HEK293 (cell line): ENCODE measurements at regions not wholly inside any gene's neighbourhood (a gene's known extent, or its start where the extent isn't known, plus 50 kb on each side); places are given as distances from the start of the nearest gene placed in this dataset.

Experiments used
- CTCF ChIA-PET: fragments of 350-600 bp; formaldehyde crosslinking; extraction: SDS; loops from one replicate; lab custom pipeline; 2021; ENCODE audit warnings: antibody characterized with exemption; lab: Yijun Ruan, JAX
- POLR2A ChIA-PET: fragments of 300-600 bp; formaldehyde crosslinking; extraction: SDS; loops from one replicate; lab custom pipeline; 2020; ENCODE audit warnings: antibody characterized with exemption, inconsistent platforms; lab: Yijun Ruan, JAX
- H3K27ac ChIP-seq: fragments of 200-500 bp; sonication (Bioruptor generic); 2 replicates; pipeline ENCODE4 v1.5.1; 2014; ENCODE audit warnings: low read depth, low read length, control low read depth, inconsistent platforms; ENCODE audit errors: extremely low read depth
- H3K36me3 ChIP-seq, 2 experiments: fragments of 200-500 bp in 1 of 2; sonication (Bioruptor generic) in 1 of 2; 1 replicate in 1 of 2; 2 replicates in 1 of 2; pipeline ENCODE4 v1.5.1; 2014 to 2017; ENCODE audit warnings: inconsistent platforms in 2 of 2, low read length in 2 of 2; ENCODE audit not compliant: control insufficient read depth in 2 of 2, insufficient read depth in 1 of 2
- H3K4me1 ChIP-seq: fragments of 200-500 bp; sonication (Bioruptor generic); 2 replicates; pipeline ENCODE4 v1.5.1; 2014; ENCODE audit warnings: mild to moderate bottlenecking, low read length, inconsistent platforms; ENCODE audit not compliant: control insufficient read depth, insufficient read depth
- H3K4me3 ChIP-seq: 2 replicates; pipeline ENCODE4 v1.5.1; 2011; ENCODE audit warnings: low read depth, mild to moderate bottlenecking, control low read depth, low read length, moderate library complexity
- H3K9me3 ChIP-seq: fragments of 200-500 bp; sonication (Bioruptor generic); 2 replicates; pipeline ENCODE4 v1.5.1; 2014; ENCODE audit warnings: low read depth, low read length, inconsistent platforms; ENCODE audit not compliant: control insufficient read depth, insufficient read depth
- CTCF ChIP-seq: fragments of 450-650 bp; formaldehyde crosslinking; IDR thresholded peaks from 2 replicates; pipeline ENCODE4 v1.5.1; 2016; ENCODE audit warnings: missing biosample characterization, missing genetic modification characterization
- GLI2 ChIP-seq: fragments of 450-650 bp; formaldehyde crosslinking; IDR thresholded peaks from 2 replicates; pipeline ENCODE4; 2017; ENCODE audit warnings: missing biosample characterization, missing genetic modification characterization, low read depth, borderline replicate concordance
- HOXA7 ChIP-seq: sonication (generic); formaldehyde crosslinking; IDR thresholded peaks from 2 replicates; pipeline ENCODE4 v1.8.1; 2022; ENCODE audit warnings: missing genetic modification reagents, borderline replicate concordance
- PBX3 ChIP-seq: sonication (generic); formaldehyde crosslinking; IDR thresholded peaks from 2 replicates; pipeline ENCODE4 v1.8.1; 2022; ENCODE audit warnings: mild to moderate bottlenecking, moderate library complexity, missing genetic modification reagents
- PRDM1 ChIP-seq: fragments of 450-650 bp; formaldehyde crosslinking; IDR thresholded peaks from 2 replicates; pipeline ENCODE4; 2016; ENCODE audit warnings: missing biosample characterization, missing genetic modification characterization
- PRDM4 ChIP-seq: fragments of 450-650 bp; formaldehyde crosslinking; IDR thresholded peaks from 2 replicates; pipeline ENCODE4 v1.5.1; 2017; ENCODE audit warnings: missing biosample characterization, missing genetic modification characterization
- REPIN1 ChIP-seq: fragments of 450-650 bp; formaldehyde crosslinking; IDR thresholded peaks from 2 replicates; pipeline ENCODE4 v1.5.1; 2017; ENCODE audit warnings: missing biosample characterization, missing genetic modification characterization, low read depth
- TCF7L2 ChIP-seq: IDR thresholded peaks from 2 replicates; pipeline ENCODE4 v1.6.1; 2011; ENCODE audit warnings: low read depth, mild to moderate bottlenecking, inconsistent platforms, low read length, moderate library complexity, borderline replicate concordance
- ZFP37 ChIP-seq: fragments of 450-650 bp; formaldehyde crosslinking; IDR thresholded peaks from 2 replicates; pipeline ENCODE4 v1.5.1; 2016; ENCODE audit warnings: missing biosample characterization, missing genetic modification characterization
- ZNF10 ChIP-seq: fragments of 450-650 bp; formaldehyde crosslinking; IDR thresholded peaks from 2 replicates; pipeline ENCODE4 v1.5.1; 2017; ENCODE audit warnings: missing biosample characterization, missing genetic modification characterization
- ZNF132 ChIP-seq: fragments of 450-650 bp; formaldehyde crosslinking; IDR thresholded peaks from 2 replicates; pipeline ENCODE4 v1.5.1; 2017; ENCODE audit warnings: missing biosample characterization, missing genetic modification characterization, borderline replicate concordance
- ZNF138 ChIP-seq: fragments of 450-650 bp; formaldehyde crosslinking; IDR thresholded peaks from 2 replicates; pipeline ENCODE4 v1.5.1; 2016; ENCODE audit warnings: missing biosample characterization, missing genetic modification characterization, borderline replicate concordance
- ZNF175 ChIP-seq: fragments of 450-650 bp; formaldehyde crosslinking; IDR thresholded peaks from 2 replicates; pipeline ENCODE4 v1.5.1; 2016; ENCODE audit warnings: missing biosample characterization, missing genetic modification characterization
- ZNF2 ChIP-seq: fragments of 450-650 bp; formaldehyde crosslinking; IDR thresholded peaks from 2 replicates; pipeline ENCODE4 v1.5.1; 2016; ENCODE audit warnings: missing biosample characterization, missing genetic modification characterization
- ZNF335 ChIP-seq: fragments of 450-650 bp; formaldehyde crosslinking; conservative IDR thresholded peaks from 2 replicates; pipeline ENCODE4 v1.5.1; 2016; ENCODE audit warnings: missing biosample characterization, missing genetic modification characterization
- ZNF433 ChIP-seq: fragments of 450-650 bp; formaldehyde crosslinking; IDR thresholded peaks from 2 replicates; pipeline ENCODE4 v1.5.1; 2016; ENCODE audit warnings: missing biosample characterization, missing genetic modification characterization, low read depth
- ZNF560 ChIP-seq: fragments of 450-650 bp; formaldehyde crosslinking; IDR thresholded peaks from 2 replicates; pipeline ENCODE4 v1.5.1; 2017; ENCODE audit warnings: missing biosample characterization, missing genetic modification characterization, borderline replicate concordance
- ZNF600 ChIP-seq: fragments of 450-650 bp; formaldehyde crosslinking; IDR thresholded peaks from 2 replicates; pipeline ENCODE4 v1.5.1; 2016; ENCODE audit warnings: missing biosample characterization, missing genetic modification characterization
- ZNF658 ChIP-seq: fragments of 450-650 bp; formaldehyde crosslinking; IDR thresholded peaks from 2 replicates; pipeline ENCODE4; 2016; ENCODE audit warnings: missing biosample characterization, missing genetic modification characterization
- ZNF664 ChIP-seq: fragments of 450-650 bp; formaldehyde crosslinking; IDR thresholded peaks from 2 replicates; pipeline ENCODE4 v1.5.1; 2016; ENCODE audit warnings: missing biosample characterization, missing genetic modification characterization
- ZNF692 ChIP-seq: fragments of 450-650 bp; formaldehyde crosslinking; IDR thresholded peaks from 2 replicates; pipeline ENCODE4 v1.5.1; 2016; ENCODE audit warnings: missing biosample characterization, missing genetic modification characterization
- TF ChIP-seq, protein P1 (sequence below): fragments of 450-650 bp; formaldehyde crosslinking; IDR thresholded peaks from 2 replicates; pipeline ENCODE4 v1.5.1; 2017; ENCODE audit warnings: missing biosample characterization, mild to moderate bottlenecking, missing genetic modification characterization, moderate library complexity
- TF ChIP-seq, protein P2 (sequence below): fragments of 450-650 bp; formaldehyde crosslinking; IDR thresholded peaks from 2 replicates; pipeline ENCODE4 v1.5.1; 2016; ENCODE audit warnings: missing biosample characterization, missing genetic modification characterization

DNA sequence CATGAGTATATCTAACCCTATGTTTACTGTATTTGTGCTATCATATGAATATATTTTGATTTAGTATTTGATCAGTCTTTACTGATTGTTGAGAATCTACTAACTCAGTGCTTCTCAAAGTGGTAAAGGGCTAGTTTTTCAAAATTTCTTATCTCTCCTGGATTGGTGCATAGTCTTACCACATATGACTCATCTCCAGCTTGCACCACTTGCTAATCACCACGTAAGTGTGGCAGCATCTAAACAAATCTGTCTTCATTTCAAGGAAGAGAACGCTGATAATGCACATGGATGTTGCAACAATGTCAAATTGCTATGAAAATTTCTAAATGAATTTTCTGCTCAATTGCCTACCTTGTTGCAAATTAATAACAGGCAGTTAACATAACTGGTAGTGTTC lies 299.5 kb downstream of the PAX1 start:
- Histone ChIP-seq H3K4me3 (no peak overlapping the region), H3K27ac (no peak overlapping the region)
- POLR2A ChIA-PET: no interaction called here
- TF ChIP-seq ZNF560 (tag by site-specific recombination) (no peak), ZFP37 (tag by site-specific recombination) (no peak), TCF7L2 (no peak), HOXA7 (CRISPR knock-in tag) (no peak), ZNF600 (tag by site-specific recombination) (no peak), ZNF692 (no peak), ZNF664 (no peak), CTCF (no peak), ZNF10 (no peak)
- TF ChIP-seq, all 188 proteins: peak for 0
- no peaks in the 10 kb centered on the region for H3K4me1 ChIP-seq
- H3K9me3 ChIP-seq: no peaks in the 10 kb centered on the region
- CTCF ChIA-PET: no interaction called here
- H3K36me3 ChIP-seq: no peaks in the 10 kb centered on the region

DNA sequence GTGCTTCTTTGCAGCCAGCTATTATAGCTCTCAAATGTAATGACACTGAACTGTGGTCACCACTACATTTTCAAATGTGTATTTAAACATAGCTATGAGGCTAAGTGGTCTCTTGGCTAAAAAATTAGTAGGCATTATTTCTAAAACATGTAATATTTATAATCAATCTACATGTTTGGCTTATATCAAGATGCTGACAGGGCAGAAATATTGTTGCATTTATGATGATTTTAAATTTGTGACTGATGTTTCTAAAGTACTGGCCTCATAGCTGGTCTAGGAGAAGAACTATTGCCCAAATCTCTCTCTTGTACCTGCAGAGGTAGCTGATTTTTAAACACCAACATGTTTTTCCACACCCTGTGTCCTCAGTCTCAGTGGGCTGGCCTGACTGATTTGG lies 298.2 kb downstream of the PAX1 start:
- POLR2A ChIA-PET: no interaction called here
- CTCF ChIA-PET: interaction anchor here (1.3 kb wide), 1 partner anchor 194 kb away, joined by 3 read pairs; no protein-coding TSS in a partner anchor
- no peaks in the 10 kb centered on the region for H3K4me1 ChIP-seq
- no peak overlapping the region for H3K4me3 ChIP-seq
- no peak for TF ChIP-seq ZNF433
- no peaks in the 10 kb centered on the region for H3K9me3 ChIP-seq
- H3K36me3 ChIP-seq: no peaks in the 10 kb centered on the region
- no peak overlapping the region for H3K27ac ChIP-seq

GRCh38 chr20:22001886-22002285 lies 296.4 kb downstream of the PAX1 start:
- no peaks in the 10 kb centered on the region for H3K4me1 ChIP-seq
- H3K36me3 ChIP-seq: no peaks in the 10 kb centered on the region
- ChIA-PET POLR2A (interaction anchor here (0.6 kb wide), 1 partner anchor 1434 kb away, joined by 5 read pairs; no protein-coding TSS in a partner anchor), CTCF (no interaction called here)
- no peak overlapping the region for H3K27ac ChIP-seq
- H3K4me3 ChIP-seq: no peak overlapping the region
- no peaks in the 10 kb centered on the region for H3K9me3 ChIP-seq
- TF ChIP-seq, protein P1, sequence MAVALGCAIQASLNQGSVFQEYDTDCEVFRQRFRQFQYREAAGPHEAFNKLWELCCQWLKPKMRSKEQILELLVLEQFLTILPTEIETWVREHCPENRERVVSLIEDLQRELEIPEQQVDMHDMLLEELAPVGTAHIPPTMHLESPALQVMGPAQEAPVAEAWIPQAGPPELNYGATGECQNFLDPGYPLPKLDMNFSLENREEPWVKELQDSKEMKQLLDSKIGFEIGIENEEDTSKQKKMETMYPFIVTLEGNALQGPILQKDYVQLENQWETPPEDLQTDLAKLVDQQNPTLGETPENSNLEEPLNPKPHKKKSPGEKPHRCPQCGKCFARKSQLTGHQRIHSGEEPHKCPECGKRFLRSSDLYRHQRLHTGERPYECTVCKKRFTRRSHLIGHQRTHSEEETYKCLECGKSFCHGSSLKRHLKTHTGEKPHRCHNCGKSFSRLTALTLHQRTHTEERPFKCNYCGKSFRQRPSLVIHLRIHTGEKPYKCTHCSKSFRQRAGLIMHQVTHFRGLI (tag by site-specific recombination): no peak
- TF ChIP-seq PRDM1 (tag by site-specific recombination) (no peak), ZNF658 (tag by site-specific recombination) (no peak), GLI2 (tag by site-specific recombination) (no peak), PRDM4 (no peak), REPIN1 (tag by site-specific recombination) (no peak), PBX3 (no peak), ZNF138 (tag by site-specific recombination) (no peak), ZNF2 (tag by site-specific recombination) (no peak), ZNF335 (no peak), ZNF175 (no peak), ZNF132 (tag by site-specific recombination) (no peak)
- TF ChIP-seq, protein P2, sequence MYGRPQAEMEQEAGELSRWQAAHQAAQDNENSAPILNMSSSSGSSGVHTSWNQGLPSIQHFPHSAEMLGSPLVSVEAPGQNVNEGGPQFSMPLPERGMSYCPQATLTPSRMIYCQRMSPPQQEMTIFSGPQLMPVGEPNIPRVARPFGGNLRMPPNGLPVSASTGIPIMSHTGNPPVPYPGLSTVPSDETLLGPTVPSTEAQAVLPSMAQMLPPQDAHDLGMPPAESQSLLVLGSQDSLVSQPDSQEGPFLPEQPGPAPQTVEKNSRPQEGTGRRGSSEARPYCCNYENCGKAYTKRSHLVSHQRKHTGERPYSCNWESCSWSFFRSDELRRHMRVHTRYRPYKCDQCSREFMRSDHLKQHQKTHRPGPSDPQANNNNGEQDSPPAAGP (tag by site-specific recombination): no peak
